ENCODE measurements at regions not wholly inside any gene's neighbourhood (a gene's known extent, or its start where the extent isn't known, plus 50 kb on each side); places are given as distances from the start of the nearest gene placed in this dataset.
"Not testable (repeated sequence)": the region's sequence is repeated elsewhere in the genome, so short reads cannot be mapped to it uniquely, and the experiment has no call there.

DNA sequence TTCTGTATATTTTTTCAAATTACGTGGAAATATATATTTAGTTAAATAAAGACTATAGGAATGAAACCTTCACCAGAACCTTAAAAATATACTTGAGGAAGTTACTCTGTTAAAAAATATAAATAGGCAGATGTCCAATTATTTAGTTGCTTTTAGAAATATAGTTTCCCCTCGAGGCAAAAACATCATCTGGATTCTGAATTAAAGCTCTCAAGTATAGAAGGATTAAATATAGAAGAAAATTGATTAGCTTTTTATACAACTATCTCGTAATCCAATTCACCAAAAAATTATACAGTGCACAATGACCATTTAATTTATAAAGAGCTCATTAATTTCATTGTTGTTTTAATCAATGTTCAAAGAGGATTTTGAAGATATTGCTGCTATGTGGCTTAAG lies 601.4 kb downstream of the GABRG2 start:
- Histone ChIP-seq H3K36me3 (no peaks in the 10 kb centered on the region), H3K27me3 (no peaks in the 10 kb centered on the region), H3K4me1 (no peaks in the 10 kb centered on the region), H3K27ac (no peak overlapping the region), H3K9me3 (no peaks in the 10 kb centered on the region), H3K4me3 (no peak overlapping the region)
- no peak for DNase-seq (ENCODE audit: low spot score)
- TF ChIP-seq, protein P1, sequence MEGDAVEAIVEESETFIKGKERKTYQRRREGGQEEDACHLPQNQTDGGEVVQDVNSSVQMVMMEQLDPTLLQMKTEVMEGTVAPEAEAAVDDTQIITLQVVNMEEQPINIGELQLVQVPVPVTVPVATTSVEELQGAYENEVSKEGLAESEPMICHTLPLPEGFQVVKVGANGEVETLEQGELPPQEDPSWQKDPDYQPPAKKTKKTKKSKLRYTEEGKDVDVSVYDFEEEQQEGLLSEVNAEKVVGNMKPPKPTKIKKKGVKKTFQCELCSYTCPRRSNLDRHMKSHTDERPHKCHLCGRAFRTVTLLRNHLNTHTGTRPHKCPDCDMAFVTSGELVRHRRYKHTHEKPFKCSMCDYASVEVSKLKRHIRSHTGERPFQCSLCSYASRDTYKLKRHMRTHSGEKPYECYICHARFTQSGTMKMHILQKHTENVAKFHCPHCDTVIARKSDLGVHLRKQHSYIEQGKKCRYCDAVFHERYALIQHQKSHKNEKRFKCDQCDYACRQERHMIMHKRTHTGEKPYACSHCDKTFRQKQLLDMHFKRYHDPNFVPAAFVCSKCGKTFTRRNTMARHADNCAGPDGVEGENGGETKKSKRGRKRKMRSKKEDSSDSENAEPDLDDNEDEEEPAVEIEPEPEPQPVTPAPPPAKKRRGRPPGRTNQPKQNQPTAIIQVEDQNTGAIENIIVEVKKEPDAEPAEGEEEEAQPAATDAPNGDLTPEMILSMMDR (IDR thresholded peaks at IDR 0.05): no peak

DNA sequence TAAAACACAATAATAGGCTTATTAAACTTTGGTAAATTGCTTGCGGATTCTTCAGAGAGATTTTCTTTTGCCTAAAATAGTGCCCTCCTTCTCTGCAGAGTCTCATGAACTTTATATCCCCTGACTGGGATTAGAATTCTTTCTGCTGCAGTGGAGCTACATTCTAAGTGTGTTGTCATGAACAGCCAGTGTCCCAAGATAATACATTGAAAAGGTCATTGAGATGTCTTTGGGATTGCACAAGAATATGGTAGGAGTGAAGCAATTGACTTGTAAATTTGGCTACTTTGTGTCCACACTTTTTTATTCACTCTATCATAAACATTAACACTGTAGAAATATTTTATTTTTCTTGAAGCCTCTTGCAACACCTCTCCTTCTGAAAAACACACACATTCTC lies 604.5 kb downstream of the GABRG2 start:
- H3K27me3 ChIP-seq: no peaks in the 10 kb centered on the region
- TF ChIP-seq, protein P1 (IDR thresholded peaks at IDR 0.05): no peak

DNA sequence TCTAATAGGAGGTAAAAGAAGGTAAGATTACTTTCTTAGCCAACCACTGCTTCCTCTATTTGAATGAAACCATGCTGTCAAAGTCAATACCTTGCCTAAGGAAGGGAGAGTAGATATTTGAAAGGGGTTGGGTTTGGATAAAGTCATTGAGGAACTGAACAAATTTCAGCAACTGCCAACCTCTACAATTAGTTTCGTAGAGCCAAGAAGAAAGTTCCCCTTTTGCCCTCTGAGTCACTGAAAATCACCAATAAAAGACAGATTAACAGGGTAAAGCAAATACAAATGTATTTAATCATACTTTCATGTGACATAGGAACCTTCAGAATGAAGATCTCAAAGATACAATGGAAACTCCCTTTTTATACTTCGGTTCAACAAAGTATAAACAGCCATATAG lies 615.7 kb downstream of the GABRG2 start:
- TF ChIP-seq, protein P1 (IDR thresholded peaks at IDR 0.05): no peak
- no peaks in the 10 kb centered on the region for H3K4me1 ChIP-seq
- no peaks in the 10 kb centered on the region for H3K9me3 ChIP-seq
- no peaks in the 10 kb centered on the region for H3K27me3 ChIP-seq
- no peak for DNase-seq (ENCODE audit: low spot score)
- H3K27ac ChIP-seq: no peak overlapping the region
- no peaks in the 10 kb centered on the region for H3K36me3 ChIP-seq
- no peak overlapping the region for H3K4me3 ChIP-seq

More for the DNA sequence above, 604.5 kb downstream of the GABRG2 start:
- Histone ChIP-seq H3K27ac (no peak overlapping the region), H3K9me3 (no peaks in the 10 kb centered on the region), H3K4me3 (no peak overlapping the region), H3K36me3 (no peaks in the 10 kb centered on the region), H3K4me1 (no peaks in the 10 kb centered on the region)
- DNase-seq (ENCODE audit: low spot score): no peak

DNA sequence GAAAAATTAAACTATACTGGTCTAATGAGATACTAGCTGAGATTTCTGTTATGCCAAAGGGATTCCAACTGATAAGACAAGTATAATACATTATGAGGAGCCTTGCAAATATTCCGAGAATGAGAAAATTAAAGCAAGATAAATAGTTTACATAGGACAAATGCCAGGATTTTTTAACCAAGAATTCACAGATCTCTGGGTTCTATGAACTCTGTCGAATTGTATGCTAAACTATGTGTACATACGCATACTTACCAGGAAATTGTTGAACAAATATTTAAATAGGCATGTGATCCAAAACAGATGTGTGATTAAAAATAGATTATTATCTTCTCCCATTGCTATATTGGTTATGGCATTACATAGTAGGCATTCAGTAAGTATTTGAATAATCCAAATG lies 616.6 kb downstream of the GABRG2 start:
- Histone ChIP-seq H3K27me3 (no peaks in the 10 kb centered on the region), H3K36me3 (no peaks in the 10 kb centered on the region), H3K9me3 (no peaks in the 10 kb centered on the region), H3K4me3 (no peak overlapping the region), H3K27ac (no peak overlapping the region), H3K4me1 (no peaks in the 10 kb centered on the region)
- no peak for DNase-seq (ENCODE audit: low spot score)
- TF ChIP-seq, protein P1 (IDR thresholded peaks at IDR 0.05): no peak

DNA sequence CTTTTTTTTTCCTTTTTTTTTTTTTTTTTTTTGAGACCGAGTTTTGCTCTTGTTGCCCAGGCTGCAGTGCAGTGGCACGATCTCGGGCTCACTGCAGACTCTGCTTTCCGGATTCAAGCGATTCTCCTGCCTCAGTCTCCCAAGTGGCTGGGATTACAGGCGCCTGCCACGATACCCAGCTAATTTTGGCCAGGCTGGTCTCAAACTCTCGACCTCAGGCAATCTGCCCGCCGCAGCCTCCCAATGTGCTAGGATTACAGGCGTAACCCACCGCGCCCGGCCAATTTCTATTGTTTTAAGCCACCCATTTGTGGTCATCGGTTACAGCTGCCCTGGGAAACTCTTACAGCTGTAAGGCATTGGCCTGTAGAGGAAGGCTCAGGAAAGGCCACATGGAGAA lies 617.7 kb downstream of the GABRG2 start:
- TF ChIP-seq, protein P1 (IDR thresholded peaks at IDR 0.05): no peak

DNA sequence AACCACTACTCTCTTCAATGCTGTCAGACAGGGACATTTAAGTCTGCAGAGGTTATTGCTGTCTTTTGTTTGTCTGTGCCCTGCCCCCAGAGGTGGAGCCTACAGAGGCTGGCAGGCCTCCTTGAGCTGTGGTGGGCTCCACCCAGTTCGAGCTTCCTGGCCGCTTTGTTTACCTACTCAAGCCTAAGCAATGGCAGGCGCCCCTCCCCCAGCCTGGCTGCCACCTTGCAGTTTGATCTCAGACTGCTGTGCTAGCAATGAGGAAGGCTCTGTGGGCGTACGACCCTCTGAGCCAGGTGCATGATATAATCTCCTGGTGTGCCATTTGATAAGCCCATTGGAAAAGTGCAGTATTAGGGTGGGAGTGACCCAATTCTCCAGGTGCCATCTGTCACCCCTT lies 628.7 kb downstream of the GABRG2 start:
- DNase-seq (ENCODE audit: low spot score); H3K36me3 ChIP-seq; H3K9me3 ChIP-seq; H3K27ac ChIP-seq; H3K27me3 ChIP-seq; H3K4me1 ChIP-seq; H3K4me3 ChIP-seq: not testable (repeated sequence)

More for the DNA sequence above, 617.7 kb downstream of the GABRG2 start:
- no peak overlapping the region for H3K27ac ChIP-seq
- H3K4me1 ChIP-seq: no peaks in the 10 kb centered on the region
- H3K9me3 ChIP-seq: no peaks in the 10 kb centered on the region
- no peaks in the 10 kb centered on the region for H3K36me3 ChIP-seq
- no peak overlapping the region for H3K4me3 ChIP-seq
- no peaks in the 10 kb centered on the region for H3K27me3 ChIP-seq
- no peak for DNase-seq (ENCODE audit: low spot score)
